SK-N-SH (cell line): ENCODE measurements at regions not wholly inside any gene's neighbourhood (a gene's known extent, or its start where the extent isn't known, plus 50 kb on each side); places are given as distances from the start of the nearest gene placed in this dataset.

ENCODE experiments used
- CTCF ChIA-PET: fragments of 300-600, 350-600 bp; formaldehyde crosslinking; extraction: SDS; loops from one replicate; lab custom pipeline; 2021; lab: Yijun Ruan, JAX
- POLR2A ChIA-PET: fragments of 350-600 bp; sonication (Branson Sonifier 250); formaldehyde crosslinking; extraction: SDS; loops from one replicate; lab custom pipeline; 2020; ENCODE audit warnings: antibody characterized with exemption, inconsistent platforms; lab: Yijun Ruan, JAX
- DNase-seq: peaks from one replicate; pipeline ENCODE4 v3.0.0; 2012
- H2AFZ ChIP-seq: fragments of 200-600 bp; sonication (generic); 2 replicates; pipeline ENCODE4 v1.8.1; 2016; ENCODE audit warnings: antibody characterized with exemption, mild to moderate bottlenecking, low read depth
- H3F3A ChIP-seq: fragments of 200-600 bp; sonication (generic); replicated peaks from 2 replicates; pipeline ENCODE3; 2016; ENCODE audit warnings: antibody characterized with exemption, mild to moderate bottlenecking; ENCODE audit not compliant: insufficient read depth
- H3K27ac ChIP-seq, 2 experiments: fragments of 200-500 bp in 1 of 2; fragments of 200-600 bp in 1 of 2; sonication (Bioruptor generic) in 1 of 2; sonication (generic), shearing (Covaris generic) in 1 of 2; 2 replicates each; pipeline versions ENCODE4 v1.5.1 to v1.6.1; 2014 to 2016; ENCODE audit warnings: low read depth in 2 of 2, inconsistent platforms in 1 of 2, low read length in 1 of 2, mild to moderate bottlenecking in 1 of 2, mixed read lengths in 1 of 2
- H3K27me3 ChIP-seq: fragments of 200-600 bp; sonication (generic), shearing (Covaris generic); 2 replicates; pipeline ENCODE4 v1.6.1; 2016; ENCODE audit warnings: mixed run types; ENCODE audit not compliant: insufficient read depth
- H3K36me3 ChIP-seq, 2 experiments: fragments of 200-500 bp in 1 of 2; fragments of 200-600 bp in 1 of 2; sonication (Bioruptor generic) in 1 of 2; sonication (generic) in 1 of 2; replicated peaks in 1 of 2; 2 replicates each; pipeline versions ENCODE3 to v1.5.1; 2014 to 2016; ENCODE audit warnings: low read length in 1 of 2, mild to moderate bottlenecking in 1 of 2; ENCODE audit not compliant: insufficient read depth in 2 of 2, control insufficient read depth in 1 of 2
- H3K4me1 ChIP-seq, 2 experiments: fragments of 200-500 bp in 1 of 2; fragments of 200-600 bp in 1 of 2; sonication (Bioruptor generic) in 1 of 2; sonication (generic), shearing (Covaris generic) in 1 of 2; 2 replicates each; pipeline versions ENCODE4 v1.5.1 to v1.6.1; 2014 to 2016; ENCODE audit warnings: low read depth in 1 of 2, low read length in 1 of 2, mixed run types in 1 of 2; ENCODE audit not compliant: insufficient read depth in 2 of 2, control insufficient read depth in 1 of 2
- H3K4me2 ChIP-seq: fragments of 200-600 bp; sonication (generic), shearing (Covaris generic); 2 replicates; pipeline ENCODE4 v1.6.1; 2017; ENCODE audit warnings: mixed run types
- H3K4me3 ChIP-seq, 2 experiments: fragments of 200-500 bp in 1 of 2; fragments of 200-600 bp in 1 of 2; sonication (Bioruptor generic) in 1 of 2; sonication (generic), shearing (Covaris generic) in 1 of 2; 2 replicates each; pipeline versions ENCODE4 v1.5.1 to v1.8.1; 2014 to 2016; ENCODE audit warnings: low read depth in 2 of 2, inconsistent platforms in 1 of 2, low read length in 1 of 2, mild to moderate bottlenecking in 1 of 2, mixed read lengths in 1 of 2, moderate library complexity in 1 of 2
- H3K79me2 ChIP-seq: fragments of 200-600 bp; sonication (generic); 2 replicates; pipeline ENCODE4 v1.8.1; 2017; ENCODE audit warnings: mild to moderate bottlenecking; ENCODE audit not compliant: insufficient read depth
- H3K9ac ChIP-seq: fragments of 200-600 bp; sonication (generic); 2 replicates; pipeline ENCODE4 v1.6.1; 2017; ENCODE audit warnings: mixed run types
- H3K9me2 ChIP-seq: fragments of 200-600 bp; sonication (generic); 2 replicates; pipeline ENCODE4 v1.6.1; 2017; ENCODE audit warnings: mixed run types
- H3K9me3 ChIP-seq: fragments of 200-600 bp; sonication (generic); 2 replicates; pipeline ENCODE4 v1.6.1; 2017; ENCODE audit warnings: mixed run types, mild to moderate bottlenecking, moderate library complexity
- H4K20me1 ChIP-seq: fragments of 200-600 bp; sonication (generic); 2 replicates; pipeline ENCODE4 v1.6.1; 2017; ENCODE audit warnings: mild to moderate bottlenecking, mixed run types; ENCODE audit not compliant: insufficient read depth
- CHD2 ChIP-seq: fragments of 150-350 bp; IDR thresholded peaks from 2 replicates; pipeline ENCODE4 v1.6.1; 2018; ENCODE audit warnings: low read length; ENCODE audit not compliant: partially characterized antibody
- EP300 ChIP-seq, 2 experiments: IDR thresholded peaks; 2 replicates each; pipeline versions ENCODE4 v1.4.0 to v1.6.1; 2012; ENCODE audit warnings: borderline replicate concordance in 1 of 2, low read depth in 1 of 2, low read length in 1 of 2
- FOSL2 ChIP-seq: IDR thresholded peaks from 2 replicates; pipeline ENCODE4 v1.4.0; 2012; ENCODE audit warnings: low read depth, mild to moderate bottlenecking, moderate library complexity, borderline replicate concordance
- FOXM1 ChIP-seq: IDR thresholded peaks from 2 replicates; pipeline ENCODE4 v1.4.0; 2012; ENCODE audit warnings: low read depth, mild to moderate bottlenecking
- GABPA ChIP-seq: IDR thresholded peaks from 2 replicates; pipeline ENCODE4 v1.4.0; 2012; ENCODE audit warnings: low read depth, mild to moderate bottlenecking
- GATA2 ChIP-seq: sonication (generic); formaldehyde crosslinking; IDR thresholded peaks from 2 replicates; pipeline ENCODE4 v1.5.0; 2020; ENCODE audit warnings: mild to moderate bottlenecking, missing genetic modification reagents
- JUND ChIP-seq: IDR thresholded peaks from 2 replicates; pipeline ENCODE4 v1.4.0; 2012
- MXI1 ChIP-seq: IDR thresholded peaks from 2 replicates; pipeline ENCODE4 v1.6.1; 2012; ENCODE audit warnings: mild to moderate bottlenecking, low read depth, low read length, improper control_type of control experiment
- NFIC ChIP-seq: IDR thresholded peaks from 2 replicates; pipeline ENCODE4 v1.4.0; 2012; ENCODE audit warnings: borderline replicate concordance
- POLR2AphosphoS5 ChIP-seq: IDR thresholded peaks from 2 replicates; pipeline ENCODE4 v1.6.1; 2012; ENCODE audit warnings: low read depth, low read length
- RAD21 ChIP-seq: IDR thresholded peaks from 2 replicates; pipeline ENCODE4 v1.6.1; 2012; ENCODE audit warnings: mild to moderate bottlenecking, low read length
- REST ChIP-seq: IDR thresholded peaks from 2 replicates; pipeline ENCODE4 v1.6.1; 2012; ENCODE audit warnings: mild to moderate bottlenecking, low read depth, low read length, moderate library complexity
- TCF12 ChIP-seq: IDR thresholded peaks from 2 replicates; pipeline ENCODE4 v1.4.0; 2012
- USF2 ChIP-seq: fragments of 150-350 bp; IDR thresholded peaks from 2 replicates; pipeline ENCODE4 v1.6.1; 2017; ENCODE audit warnings: antibody characterized with exemption, low read length, low read depth, borderline replicate concordance
- ZBTB33 ChIP-seq: IDR thresholded peaks from 2 replicates; pipeline ENCODE4 v1.4.0; 2012; ENCODE audit warnings: low read depth, borderline replicate concordance
- WGBS: methylation state at CpG from one replicate; pipeline ENCODE4 v1.1.6; 2017; ENCODE audit warnings: low lambda C conversion rate; 5-methylcytosine and 5-hydroxymethylcytosine counted together
- TF ChIP-seq, protein P1 (sequence below): IDR thresholded peaks from 2 replicates; pipeline ENCODE4 v1.4.0; 2012; ENCODE audit warnings: low read depth

DNA sequence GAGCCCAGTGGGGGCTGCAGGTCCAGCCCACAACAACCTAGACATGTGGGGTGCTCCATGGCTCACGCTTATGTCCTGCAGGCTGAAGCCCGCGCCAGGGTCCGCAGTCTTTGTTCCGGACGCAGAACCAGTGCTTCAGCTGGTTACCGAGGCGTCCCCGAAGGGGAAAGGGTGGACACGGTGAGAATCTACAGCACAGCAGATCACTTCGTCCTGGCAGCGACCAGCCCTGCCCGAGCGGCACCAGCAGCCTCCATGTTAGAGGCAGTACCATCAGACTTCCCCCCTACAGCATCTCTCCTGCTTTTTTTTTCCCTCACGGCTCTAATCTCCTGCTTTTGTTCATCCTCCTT is 1736.4 kb downstream of the TP53TG3F start (continued):
- no peak for TF ChIP-seq REST
- no peak for TF ChIP-seq EP300 (IDR thresholded peaks at IDR 0.05; ENCODE audit: borderline replicate concordance in 1 of 2, low read depth in 1 of 2, low read length in 1 of 2)
- no peak for TF ChIP-seq USF2
- TF ChIP-seq GATA2 (CRISPR knock-in tag): no peak
- no peak for TF ChIP-seq MXI1
- no peak for TF ChIP-seq GABPA
- TF ChIP-seq FOSL2: no peak
- TF ChIP-seq, protein P1, sequence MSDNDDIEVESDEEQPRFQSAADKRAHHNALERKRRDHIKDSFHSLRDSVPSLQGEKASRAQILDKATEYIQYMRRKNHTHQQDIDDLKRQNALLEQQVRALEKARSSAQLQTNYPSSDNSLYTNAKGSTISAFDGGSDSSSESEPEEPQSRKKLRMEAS: no peak

DNA sequence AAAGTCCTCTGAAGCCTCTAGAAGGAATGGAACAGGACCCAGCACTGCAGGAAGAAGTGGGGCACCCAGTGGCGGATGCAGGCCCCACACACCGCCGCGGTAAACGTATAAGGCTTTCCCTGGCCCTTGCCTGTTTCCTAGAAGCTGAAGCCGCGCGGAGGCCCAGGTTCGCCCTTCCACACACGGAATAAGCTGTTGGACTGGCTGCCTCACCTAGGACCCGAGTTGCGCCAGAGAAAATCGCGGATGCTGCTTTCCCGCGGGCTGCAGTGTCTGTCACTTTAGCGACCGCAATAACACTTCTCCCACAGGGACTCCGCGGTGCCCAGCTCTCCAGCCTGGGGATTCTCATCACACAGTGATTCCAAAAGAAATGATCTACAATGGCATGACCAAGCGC is 1736.9 kb downstream of the TP53TG3F start:
- Histone ChIP-seq H3F3A (no peaks in the 10 kb centered on the region), H3K4me3 (no peak overlapping the region), H3K36me3 (no peaks in the 10 kb centered on the region), H3K4me1 (no peaks in the 10 kb centered on the region; a peak in 1 of 4 replicates), H3K79me2 (no peaks in the 10 kb centered on the region), H2AFZ (no peak overlapping the region), H3K27me3 (peaks cover 4% of the 10 kb centered on the region; the same call in 1 of the 2 replicates), H4K20me1 (no peaks in the 10 kb centered on the region), H3K4me2 (no peak overlapping the region), H3K9me2 (no peaks in the 10 kb centered on the region), H3K27ac (no peak overlapping the region), H3K9me3 (no peaks in the 10 kb centered on the region), H3K9ac (no peak overlapping the region)
- CTCF ChIA-PET: no interaction called here
- POLR2A ChIA-PET: no interaction called here
- WGBS: 86% methylated on average over 21 of the region's 21 CpGs
- no peak for DNase-seq
- no peak for TF ChIP-seq ZBTB33
- TF ChIP-seq JUND: no peak
- TF ChIP-seq USF2: no peak
- TF ChIP-seq POLR2AphosphoS5: no peak
- no peak for TF ChIP-seq TCF12
- TF ChIP-seq RAD21: no peak
- TF ChIP-seq, protein P1: no peak
- TF ChIP-seq NFIC: no peak
- no peak for TF ChIP-seq FOSL2
- TF ChIP-seq FOXM1: no peak
- TF ChIP-seq CHD2: no peak
